NCI-H526 (cell line): ENCODE measurements at regions not wholly inside any gene's neighbourhood (a gene's known extent, or its start where the extent isn't known, plus 50 kb on each side); places are given as distances from the start of the nearest gene placed in this dataset.

Experiments used
- DNase-seq, 2 experiments: peaks; one replicate each; lab custom pipeline; 2025; lab: John Stamatoyannopoulos, UW

- DNase-seq, result no peak
These were observed 86.9 kb downstream of the FGF9 start for GRCh38 chr13:21757763-21758162.

- DNase-seq, result no peak
These were observed 87.6 kb downstream of the FGF9 start for GRCh38 chr13:21758441-21758840.

- no peak for DNase-seq
These were observed 88.6 kb downstream of the FGF9 start for GRCh38 chr13:21759463-21759862.

- no peak for DNase-seq
These were observed 89.0 kb downstream of the FGF9 start for GRCh38 chr13:21759911-21760310.

- no peak for DNase-seq
These were observed 90.9 kb downstream of the FGF9 start for GRCh38 chr13:21761770-21762169.

GRCh38 chr13:21762512-21762911 lies 91.6 kb downstream of the FGF9 start:
- DNase-seq, result no peak

- DNase-seq, result no peak
These were observed 96.2 kb downstream of the FGF9 start for GRCh38 chr13:21767032-21767431.

- DNase-seq, result no peak
These were observed 100.2 kb downstream of the FGF9 start for GRCh38 chr13:21771075-21771474.

- DNase-seq, result no peak
These were observed 106.3 kb downstream of the FGF9 start for GRCh38 chr13:21777166-21777565.

GRCh38 chr13:21777813-21778212 lies 106.9 kb downstream of the FGF9 start:
- no peak for DNase-seq

- no peak for DNase-seq
These were observed 111.9 kb downstream of the FGF9 start for GRCh38 chr13:21782736-21783135.

GRCh38 chr13:21785990-21786389 lies 115.1 kb downstream of the FGF9 start:
- no peak for DNase-seq

- DNase-seq, result no peak
These were observed 125.2 kb downstream of the FGF9 start for GRCh38 chr13:21796066-21796465.

- no peak for DNase-seq
These were observed 126.1 kb downstream of the FGF9 start for GRCh38 chr13:21796775-21797514.

- no peak for DNase-seq
These were observed 126.9 kb downstream of the FGF9 start for GRCh38 chr13:21797736-21798135.

GRCh38 chr13:21798181-21798580 lies 127.3 kb downstream of the FGF9 start:
- no peak for DNase-seq

- peak in 1 of 2 experiments; percentile 7 for DNase-seq
These were observed 128.8 kb downstream of the FGF9 start for GRCh38 chr13:21799671-21800070.

GRCh38 chr13:21800837-21801616 lies 130.2 kb downstream of the FGF9 start:
- no peak for DNase-seq

- DNase-seq, result no peak
These were observed 134.9 kb downstream of the FGF9 start for GRCh38 chr13:21805733-21806132.

- DNase-seq, result peak in 1 of 2 experiments; percentile 25
These were observed 141.3 kb downstream of the FGF9 start for GRCh38 chr13:21812192-21812626.

GRCh38 chr13:21813110-21813509 lies 142.2 kb downstream of the FGF9 start:
- no peak for DNase-seq

GRCh38 chr13:21813844-21814243 lies 143.0 kb downstream of the FGF9 start:
- DNase-seq, result no peak

- no peak for DNase-seq
These were observed 143.7 kb downstream of the FGF9 start for GRCh38 chr13:21814604-21815003.
